ENCODE measurements at regions not wholly inside any gene's neighbourhood (a gene's known extent, or its start where the extent isn't known, plus 50 kb on each side); places are given as distances from the start of the nearest gene placed in this dataset.

- no peak for TF ChIP-seq CTCF (IDR thresholded peaks at IDR 0.05)
- no peak for TF ChIP-seq POLR2A (IDR thresholded peaks at IDR 0.05)
- Histone ChIP-seq H3K36me3 (no peaks in the 10 kb centered on the region), H3K4me3 (no peak overlapping the region), H3K4me1 (no peaks in the 10 kb centered on the region), H3K27ac (no peak overlapping the region), H3K9me3 (no peaks in the 10 kb centered on the region), H3K27me3 (no peaks in the 10 kb centered on the region)
- intact Hi-C loops (cut with DNase I; ENCODE audit: low total_unique reads) = no loop called here
- no peak for DNase-seq
Observed at GRCh38 chr20:48230216-48230615, 444.9 kb upstream of the SULF2 start.

- no peak for TF ChIP-seq POLR2A (IDR thresholded peaks at IDR 0.05)
- TF ChIP-seq CTCF (IDR thresholded peaks at IDR 0.05) = no peak
Observed at GRCh38 chr20:48227381-48227780, 442.1 kb upstream of the SULF2 start.

GRCh38 chr20:48226642-48227041, 441.4 kb upstream of the SULF2 start:
- no peak for TF ChIP-seq CTCF (IDR thresholded peaks at IDR 0.05)
- no peak for TF ChIP-seq POLR2A (IDR thresholded peaks at IDR 0.05)
- H3K9me3 ChIP-seq = no peaks in the 10 kb centered on the region
- H3K4me1 ChIP-seq = no peaks in the 10 kb centered on the region
- H3K27me3 ChIP-seq = no peaks in the 10 kb centered on the region
- H3K36me3 ChIP-seq = no peaks in the 10 kb centered on the region
- no peak overlapping the region for H3K27ac ChIP-seq
- DNase-seq = no peak
- intact Hi-C loops (cut with DNase I; ENCODE audit: low total_unique reads) = no loop called here
- no peak overlapping the region for H3K4me3 ChIP-seq

More at GRCh38 chr20:48227381-48227780, 442.1 kb upstream of the SULF2 start:
- no peak for DNase-seq
- intact Hi-C loops (cut with DNase I; ENCODE audit: low total_unique reads) = no loop called here
- H3K27me3 ChIP-seq = no peaks in the 10 kb centered on the region
- no peaks in the 10 kb centered on the region for H3K36me3 ChIP-seq
- no peak overlapping the region for H3K27ac ChIP-seq
- H3K4me1 ChIP-seq = no peaks in the 10 kb centered on the region
- no peak overlapping the region for H3K4me3 ChIP-seq
- H3K9me3 ChIP-seq = no peaks in the 10 kb centered on the region

- no peak for DNase-seq
- intact Hi-C loops (cut with DNase I; ENCODE audit: low total_unique reads) = no loop called here
- TF ChIP-seq POLR2A (IDR thresholded peaks at IDR 0.05) (no peak), CTCF (IDR thresholded peaks at IDR 0.05) (no peak)
Observed at GRCh38 chr20:48224533-48225050, 439.3 kb upstream of the SULF2 start.

GRCh38 chr20:48223715-48224114, 438.4 kb upstream of the SULF2 start:
- intact Hi-C loops (cut with DNase I; ENCODE audit: low total_unique reads) = no loop called here
- Histone ChIP-seq H3K27ac (no peak overlapping the region), H3K4me3 (no peak overlapping the region), H3K4me1 (no peaks in the 10 kb centered on the region), H3K27me3 (no peaks in the 10 kb centered on the region), H3K9me3 (no peaks in the 10 kb centered on the region), H3K36me3 (no peaks in the 10 kb centered on the region)
- no peak for TF ChIP-seq CTCF (IDR thresholded peaks at IDR 0.05)
- TF ChIP-seq POLR2A (IDR thresholded peaks at IDR 0.05) = no peak
- no peak for DNase-seq

More at GRCh38 chr20:48224533-48225050, 439.3 kb upstream of the SULF2 start:
- no peaks in the 10 kb centered on the region for H3K9me3 ChIP-seq
- no peak overlapping the region for H3K27ac ChIP-seq
- H3K36me3 ChIP-seq = no peaks in the 10 kb centered on the region
- no peak overlapping the region for H3K4me3 ChIP-seq
- H3K4me1 ChIP-seq = no peaks in the 10 kb centered on the region
- no peaks in the 10 kb centered on the region for H3K27me3 ChIP-seq
